K562 (cell line): ENCODE measurements at regions not wholly inside any gene's neighbourhood (a gene's known extent, or its start where the extent isn't known, plus 50 kb on each side); places are given as distances from the start of the nearest gene placed in this dataset.

ENCODE experiments used
- KLF16 ChIP-seq: IDR thresholded peaks from 2 replicates; pipeline ENCODE4 v1.6.1; 2016; ENCODE audit warnings: antibody characterized with exemption
- NRF1 ChIP-seq, 2 experiments: fragments of 450-650 bp; IDR thresholded peaks in 1 of 2; conservative IDR thresholded peaks in 1 of 2; 2 replicates each; pipeline ENCODE4 v1.6.1; 2014; ENCODE audit warnings: mild to moderate bottlenecking in 2 of 2
- RCOR1 ChIP-seq, 2 experiments: IDR thresholded peaks; 2 replicates each; pipeline ENCODE4 v1.6.1; 2012; ENCODE audit warnings: low read depth in 2 of 2, low read length in 2 of 2, borderline replicate concordance in 1 of 2, improper control_type of control experiment in 1 of 2
- TF ChIP-seq, protein P1 (sequence below): fragments of 250-450 bp; sonication (Bioruptor Pico); IDR thresholded peaks from 2 replicates; pipeline ENCODE4 v1.5.0; 2021; ENCODE audit warnings: mild to moderate bottlenecking, borderline replicate concordance
- TF ChIP-seq, protein P2 (sequence below), 3 experiments: IDR thresholded peaks in 2 of 3; conservative IDR thresholded peaks in 1 of 3; 2 replicates each; pipeline ENCODE4 v1.5.1; 2011 to 2012; ENCODE audit warnings: low read length in 3 of 3, mild to moderate bottlenecking in 3 of 3, control low read depth in 2 of 3, improper control_type of control experiment in 1 of 3, inconsistent platforms in 1 of 3, low read depth in 1 of 3, mixed read lengths in 1 of 3, moderate library complexity in 1 of 3; ENCODE audit not compliant: insufficient read depth in 2 of 3

DNA sequence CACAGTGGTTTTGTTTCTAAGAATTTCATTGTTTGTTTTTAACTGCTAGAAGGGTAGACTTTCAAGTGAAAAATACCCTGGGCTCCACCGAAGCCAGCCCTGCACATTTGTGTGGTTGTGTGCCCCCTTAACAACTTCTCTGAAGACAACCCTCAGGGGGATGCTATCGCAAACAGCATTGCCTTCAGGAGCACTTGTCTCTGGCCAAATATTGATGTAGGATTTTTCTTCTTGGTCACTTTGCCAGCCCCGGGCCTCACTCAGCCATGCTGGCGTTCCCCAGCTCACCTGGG, 69.2 kb upstream of the SERP2 start:
- TF ChIP-seq NRF1 (conservative IDR thresholded peaks at IDR 0.05 in 1 of 2, IDR thresholded peaks at IDR 0.05 in 1 of 2) (no peak), RCOR1 (IDR thresholded peaks at IDR 0.05; ENCODE audit: borderline replicate concordance in 1 of 2, low read depth in 2 of 2, low read length in 2 of 2) (no peak), KLF16 (no peak)
- TF ChIP-seq, protein P1, sequence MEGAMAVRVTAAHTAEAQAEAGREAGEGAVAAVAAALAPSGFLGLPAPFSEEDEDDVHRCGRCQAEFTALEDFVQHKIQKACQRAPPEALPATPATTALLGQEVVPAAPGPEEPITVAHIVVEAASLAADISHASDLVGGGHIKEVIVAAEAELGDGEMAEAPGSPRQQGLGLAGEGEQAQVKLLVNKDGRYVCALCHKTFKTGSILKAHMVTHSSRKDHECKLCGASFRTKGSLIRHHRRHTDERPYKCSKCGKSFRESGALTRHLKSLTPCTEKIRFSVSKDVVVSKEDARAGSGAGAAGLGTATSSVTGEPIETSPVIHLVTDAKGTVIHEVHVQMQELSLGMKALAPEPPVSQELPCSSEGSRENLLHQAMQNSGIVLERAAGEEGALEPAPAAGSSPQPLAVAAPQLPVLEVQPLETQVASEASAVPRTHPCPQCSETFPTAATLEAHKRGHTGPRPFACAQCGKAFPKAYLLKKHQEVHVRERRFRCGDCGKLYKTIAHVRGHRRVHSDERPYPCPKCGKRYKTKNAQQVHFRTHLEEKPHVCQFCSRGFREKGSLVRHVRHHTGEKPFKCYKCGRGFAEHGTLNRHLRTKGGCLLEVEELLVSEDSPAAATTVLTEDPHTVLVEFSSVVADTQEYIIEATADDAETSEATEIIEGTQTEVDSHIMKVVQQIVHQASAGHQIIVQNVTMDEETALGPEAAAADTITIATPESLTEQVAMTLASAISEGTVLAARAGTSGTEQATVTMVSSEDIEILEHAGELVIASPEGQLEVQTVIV: no peak
- TF ChIP-seq, protein P2, sequence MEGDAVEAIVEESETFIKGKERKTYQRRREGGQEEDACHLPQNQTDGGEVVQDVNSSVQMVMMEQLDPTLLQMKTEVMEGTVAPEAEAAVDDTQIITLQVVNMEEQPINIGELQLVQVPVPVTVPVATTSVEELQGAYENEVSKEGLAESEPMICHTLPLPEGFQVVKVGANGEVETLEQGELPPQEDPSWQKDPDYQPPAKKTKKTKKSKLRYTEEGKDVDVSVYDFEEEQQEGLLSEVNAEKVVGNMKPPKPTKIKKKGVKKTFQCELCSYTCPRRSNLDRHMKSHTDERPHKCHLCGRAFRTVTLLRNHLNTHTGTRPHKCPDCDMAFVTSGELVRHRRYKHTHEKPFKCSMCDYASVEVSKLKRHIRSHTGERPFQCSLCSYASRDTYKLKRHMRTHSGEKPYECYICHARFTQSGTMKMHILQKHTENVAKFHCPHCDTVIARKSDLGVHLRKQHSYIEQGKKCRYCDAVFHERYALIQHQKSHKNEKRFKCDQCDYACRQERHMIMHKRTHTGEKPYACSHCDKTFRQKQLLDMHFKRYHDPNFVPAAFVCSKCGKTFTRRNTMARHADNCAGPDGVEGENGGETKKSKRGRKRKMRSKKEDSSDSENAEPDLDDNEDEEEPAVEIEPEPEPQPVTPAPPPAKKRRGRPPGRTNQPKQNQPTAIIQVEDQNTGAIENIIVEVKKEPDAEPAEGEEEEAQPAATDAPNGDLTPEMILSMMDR (IDR thresholded peaks at IDR 0.05 in 2 of 3, conservative IDR thresholded peaks at IDR 0.05 in 1 of 3; ENCODE audit: insufficient read depth in 2 of 3, low read depth in 1 of 3, low read length in 3 of 3): no peak
